HFF-Myc (cell line): ENCODE measurements at regions not wholly inside any gene's neighbourhood (a gene's known extent, or its start where the extent isn't known, plus 50 kb on each side); places are given as distances from the start of the nearest gene placed in this dataset.

Experiments used
- DNase-seq: peaks from one replicate; pipeline ENCODE4 v3.0.0-alpha.2; 2011; ENCODE audit warnings: low read depth; ENCODE audit errors: extremely low read depth
- H3K4me3 ChIP-seq: replicated peaks from 2 replicates; pipeline ENCODE4 v1.5.1; 2011; ENCODE audit warnings: low read depth, mild to moderate bottlenecking, control low read depth, low read length
- CTCF ChIP-seq: IDR thresholded peaks from 2 replicates; pipeline ENCODE4 v1.5.1; 2012; ENCODE audit warnings: mild to moderate bottlenecking, low read depth, low read length, control low read depth; ENCODE audit errors: missing control alignments

GRCh38 chr4:127214016-127214415 lies 418.7 kb upstream of the INTU start:
- no peak overlapping the region for H3K4me3 ChIP-seq
- no peak for DNase-seq
- TF ChIP-seq CTCF = no peak

- no peak overlapping the region for H3K4me3 ChIP-seq
- TF ChIP-seq CTCF = no peak
- DNase-seq = no peak
Observed at GRCh38 chr4:127214931-127215330, 417.8 kb upstream of the INTU start.

- H3K4me3 ChIP-seq = no peak overlapping the region
- no peak for TF ChIP-seq CTCF
Observed at GRCh38 chr4:127217586-127218229, 415.0 kb upstream of the INTU start.

GRCh38 chr4:127219232-127219631 lies 413.5 kb upstream of the INTU start:
- H3K4me3 ChIP-seq = no peak overlapping the region
- no peak for TF ChIP-seq CTCF
- no peak for DNase-seq

More at GRCh38 chr4:127217586-127218229, 415.0 kb upstream of the INTU start:
- no peak for DNase-seq

- no peak for TF ChIP-seq CTCF
- H3K4me3 ChIP-seq = no peak overlapping the region
- no peak for DNase-seq
Observed at GRCh38 chr4:127224556-127224955, 408.2 kb upstream of the INTU start.

- no peak overlapping the region for H3K4me3 ChIP-seq
- no peak for DNase-seq
- no peak for TF ChIP-seq CTCF
Observed at GRCh38 chr4:127229855-127230608, 402.7 kb upstream of the INTU start.
